SKM-1 treated with dmso at 0.1 percent for 144 hours (cell line): ENCODE measurements at regions not wholly inside any gene's neighbourhood (a gene's known extent, or its start where the extent isn't known, plus 50 kb on each side); places are given as distances from the start of the nearest gene placed in this dataset.
A peak's percentile ranks its signal among the peaks of the same experiment; 100 is the strongest.

ENCODE experiments used
- DNase-seq: peaks from one replicate; lab custom pipeline; 2025; ENCODE audit not compliant: unreplicated experiment; lab: John Stamatoyannopoulos, UW

- no peak for DNase-seq
Observed at GRCh38 chr20:39541136-39541803, 579.1 kb downstream of the DHX35 start.

GRCh38 chr20:39538317-39538716, 576.2 kb downstream of the DHX35 start:
- no peak for DNase-seq

- DNase-seq: no peak
Observed at GRCh38 chr20:39535301-39535700, 573.2 kb downstream of the DHX35 start.

GRCh38 chr20:39534846-39535245, 572.7 kb downstream of the DHX35 start:
- DNase-seq: no peak

- no peak for DNase-seq
Observed at GRCh38 chr20:39533858-39534257, 571.7 kb downstream of the DHX35 start.

- no peak for DNase-seq
Observed at GRCh38 chr20:39532205-39532604, 570.1 kb downstream of the DHX35 start.

- DNase-seq: no peak
Observed at GRCh38 chr20:39528436-39528835, 566.3 kb downstream of the DHX35 start.

GRCh38 chr20:39524371-39524911, 562.3 kb downstream of the DHX35 start:
- DNase-seq: no peak

- DNase-seq: no peak
Observed at GRCh38 chr20:39523405-39523804, 561.3 kb downstream of the DHX35 start.

- no peak for DNase-seq
Observed at GRCh38 chr20:39518654-39519053, 556.5 kb downstream of the DHX35 start.

- DNase-seq: peak; percentile 39
Observed at GRCh38 chr20:39516964-39517363, 554.8 kb downstream of the DHX35 start.

- no peak for DNase-seq
Observed at GRCh38 chr20:39504710-39505094, 542.6 kb downstream of the DHX35 start.

GRCh38 chr20:39503902-39504709, 542.0 kb downstream of the DHX35 start:
- DNase-seq: no peak

GRCh38 chr20:39492223-39492797, 530.2 kb downstream of the DHX35 start:
- no peak for DNase-seq

- DNase-seq: no peak
Observed at GRCh38 chr20:39491711-39492110, 529.6 kb downstream of the DHX35 start.

- DNase-seq: no peak
Observed at GRCh38 chr20:39489986-39490560, 527.9 kb downstream of the DHX35 start.

- DNase-seq: no peak
Observed at GRCh38 chr20:39480276-39481043, 518.3 kb downstream of the DHX35 start.

GRCh38 chr20:39479196-39479810, 517.2 kb downstream of the DHX35 start:
- DNase-seq: no peak

GRCh38 chr20:39474879-39475278, 512.7 kb downstream of the DHX35 start:
- no peak for DNase-seq

- no peak for DNase-seq
Observed at GRCh38 chr20:39473536-39473935, 511.4 kb downstream of the DHX35 start.
